Neuronal stem cell (in vitro differentiated cells): ENCODE measurements at regions not wholly inside any gene's neighbourhood (a gene's known extent, or its start where the extent isn't known, plus 50 kb on each side); places are given as distances from the start of the nearest gene placed in this dataset.

Source experiments
- DNase-seq: peaks from one replicate; pipeline ENCODE4 v3.0.0-alpha.2; 2013; ENCODE audit warnings: low spot score
- H2AFZ ChIP-seq: one replicate; pipeline ENCODE4 v1.6.1; 2013; ENCODE audit warnings: mild to moderate bottlenecking, low read length, inconsistent platforms
- H2AK5ac ChIP-seq: 2 replicates; pipeline ENCODE4 v1.6.1; 2013; ENCODE audit warnings: low read depth, mild to moderate bottlenecking, inconsistent platforms, low read length, moderate library complexity, mixed read lengths
- H2BK120ac ChIP-seq: 2 replicates; pipeline ENCODE4 v1.6.1; 2013; ENCODE audit warnings: low read depth, mild to moderate bottlenecking, inconsistent platforms, low read length, moderate library complexity, mixed read lengths
- H2BK12ac ChIP-seq: one replicate; pipeline ENCODE4 v1.6.1; 2013; ENCODE audit warnings: low read length, inconsistent platforms
- H2BK15ac ChIP-seq: 2 replicates; pipeline ENCODE4 v1.6.1; 2013; ENCODE audit warnings: mild to moderate bottlenecking, low read length, inconsistent platforms, mixed read lengths
- H2BK5ac ChIP-seq: one replicate; pipeline ENCODE4 v1.6.1; 2013; ENCODE audit warnings: inconsistent platforms, mild to moderate bottlenecking, low read length, moderate library complexity
- H3K14ac ChIP-seq: one replicate; pipeline ENCODE4 v1.6.1; 2013; ENCODE audit warnings: low read length, inconsistent platforms
- H3K18ac ChIP-seq: 2 replicates; pipeline ENCODE4 v1.6.1; 2013; ENCODE audit warnings: low read length, inconsistent platforms
- H3K23ac ChIP-seq: 2 replicates; pipeline ENCODE4 v1.6.1; 2013; ENCODE audit warnings: low read depth, mild to moderate bottlenecking, mixed read lengths, low read length, inconsistent platforms; ENCODE audit not compliant: poor library complexity
- H3K27ac ChIP-seq: replicated peaks from 3 replicates; pipeline ENCODE4 v1.5.1; 2013; ENCODE audit warnings: low read length, inconsistent platforms
- H3K27me3 ChIP-seq, 3 experiments: 2 replicates each; pipeline ENCODE4 v1.6.1; 2013; ENCODE audit warnings: low read length in 3 of 3, mild to moderate bottlenecking in 2 of 3, inconsistent platforms in 1 of 3, low read depth in 1 of 3, mixed read lengths in 1 of 3, moderate library complexity in 1 of 3; ENCODE audit not compliant: control insufficient read depth in 3 of 3, insufficient read depth in 3 of 3
- H3K36me3 ChIP-seq, 2 donors: replicated peaks in 1 of 2; 2 replicates each; pipeline ENCODE4 v1.6.1; 2013; ENCODE audit warnings: low read length in 2 of 2; ENCODE audit not compliant: control insufficient read depth in 2 of 2, insufficient read depth in 2 of 2
- H3K4ac ChIP-seq: 2 replicates; pipeline ENCODE4 v1.6.1; 2013; ENCODE audit warnings: inconsistent platforms, mild to moderate bottlenecking, low read length, moderate library complexity
- H3K4me1 ChIP-seq, 2 donors: 1 replicate in 1 of 2; 2 replicates in 1 of 2; pipeline ENCODE4 v1.6.1; 2013; ENCODE audit warnings: low read length in 2 of 2, low read depth in 1 of 2; ENCODE audit not compliant: control insufficient read depth in 2 of 2, insufficient read depth in 1 of 2
- H3K4me2 ChIP-seq: one replicate; pipeline ENCODE4 v1.6.1; 2013; ENCODE audit warnings: mild to moderate bottlenecking, low read length, inconsistent platforms; ENCODE audit not compliant: insufficient read depth, poor library complexity, severe bottlenecking
- H3K4me3 ChIP-seq, 2 donors: 2 replicates each; pipeline ENCODE4 v1.5.1; 2013; ENCODE audit warnings: low read length in 2 of 2, mild to moderate bottlenecking in 2 of 2, inconsistent platforms in 1 of 2, moderate library complexity in 1 of 2
- H3K79me1 ChIP-seq: one replicate; pipeline ENCODE4 v1.6.1; 2013; ENCODE audit warnings: low read depth, mild to moderate bottlenecking, inconsistent platforms, low read length, moderate library complexity
- H3K9ac ChIP-seq: one replicate; pipeline ENCODE4 v1.6.1; 2013; ENCODE audit warnings: mild to moderate bottlenecking, low read depth, low read length, inconsistent platforms; ENCODE audit not compliant: poor library complexity
- H3K9me3 ChIP-seq, 2 donors: replicated peaks in 1 of 2; 2 replicates each; pipeline versions ENCODE3 to v1.6.1; 2013; ENCODE audit warnings: low read length in 2 of 2, mild to moderate bottlenecking in 2 of 2, inconsistent platforms in 1 of 2, low read depth in 1 of 2, mixed read lengths in 1 of 2, moderate library complexity in 1 of 2; ENCODE audit not compliant: control insufficient read depth in 2 of 2, insufficient read depth in 1 of 2
- H4K8ac ChIP-seq: one replicate; pipeline ENCODE4 v1.6.1; 2013; ENCODE audit warnings: low read depth, mild to moderate bottlenecking, inconsistent platforms, low read length, moderate library complexity
- H4K91ac ChIP-seq: one replicate; pipeline ENCODE4 v1.6.1; 2013; ENCODE audit warnings: low read length, low read depth, mild to moderate bottlenecking, inconsistent platforms; ENCODE audit not compliant: poor library complexity
- WGBS, 2 donors: extraction: QIAGEN DNeasy Blood & Tissue Kit; methylation state at CpG; one replicate each; pipeline ENCODE4 v1.1.7; 2013; ENCODE audit warnings: missing lambda C conversion rate in 2 of 2, mixed read lengths in 1 of 2; ENCODE audit not compliant: insufficient read length in 2 of 2, insufficient replicate concordance in 1 of 2; ENCODE audit errors: extremely low coverage in 2 of 2; 5-methylcytosine and 5-hydroxymethylcytosine counted together

DNA sequence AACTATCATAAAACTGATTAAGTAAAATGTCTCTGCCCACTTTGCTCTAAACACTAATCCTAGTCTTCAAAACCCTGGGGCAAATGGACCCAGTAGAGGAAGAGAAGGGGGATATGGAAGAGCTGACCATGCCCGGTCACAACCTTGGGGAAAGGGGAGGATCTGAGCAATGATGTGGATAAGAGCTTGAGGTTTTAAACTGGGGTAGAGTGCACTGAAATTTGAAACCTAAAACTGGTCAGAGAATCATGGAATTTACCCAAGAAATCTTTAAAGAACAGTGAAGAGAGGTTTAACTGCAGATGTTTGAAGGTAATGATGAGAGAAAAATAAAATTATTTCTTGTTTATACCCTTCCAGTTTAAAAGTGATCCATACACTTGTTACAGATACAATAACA, 110.8 kb downstream of the MRPS30 start:
- Histone ChIP-seq H2BK12ac (no peak overlapping the region), H3K4me1 (no peaks in the 10 kb centered on the region), H2AK5ac (no peak overlapping the region), H3K4me3 (no peak overlapping the region), H3K23ac (no peak overlapping the region), H3K27ac (no peak overlapping the region), H4K8ac (no peak overlapping the region), H3K9ac (no peak overlapping the region), H2BK120ac (no peak overlapping the region), H2AFZ (no peak overlapping the region), H3K9me3 (no peaks in the 10 kb centered on the region), H3K4ac (no peak overlapping the region), H4K91ac (no peak overlapping the region), H3K27me3 (no peaks in the 10 kb centered on the region), H3K36me3 (no peaks in the 10 kb centered on the region), H2BK5ac (no peak overlapping the region), H3K14ac (no peak overlapping the region), H3K4me2 (no peak overlapping the region), H3K79me1 (no peaks in the 10 kb centered on the region), H2BK15ac (no peak overlapping the region), H3K18ac (no peak overlapping the region)
- no peak for DNase-seq
- no CpG with 5 or more reads among the region's 1 CpG for WGBS, 2 donors

DNA sequence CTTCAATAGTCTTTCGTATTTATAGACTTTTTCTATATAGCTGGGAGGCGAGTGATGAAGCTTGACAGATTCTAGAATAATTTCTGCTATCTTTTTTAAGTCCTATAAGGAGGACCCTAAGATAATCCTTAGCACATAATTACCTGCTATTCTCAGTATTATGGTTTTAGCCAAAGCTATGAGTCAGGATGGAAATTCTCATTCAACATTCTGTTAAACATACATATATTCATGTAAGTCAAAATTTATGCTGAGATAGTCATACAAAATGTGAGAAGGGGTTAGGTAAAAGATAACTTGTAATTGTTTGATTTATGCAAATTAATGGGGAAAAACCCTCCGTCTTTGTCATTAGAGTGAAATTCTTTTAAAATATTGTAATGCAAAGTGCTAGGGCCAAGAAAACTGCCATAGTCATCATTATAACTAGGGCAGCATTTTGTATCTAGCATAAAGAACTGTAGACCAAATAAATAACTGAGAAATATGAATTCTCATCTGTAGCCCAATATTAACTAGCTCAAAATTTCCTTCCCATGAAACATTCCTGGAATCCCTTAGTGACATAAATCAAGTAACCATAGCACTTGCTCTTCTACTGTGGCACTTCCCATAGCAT, 118.5 kb downstream of the MRPS30 start:
- Histone ChIP-seq H4K8ac (no peak overlapping the region), H3K14ac (no peak overlapping the region), H3K23ac (no peak overlapping the region), H3K27ac (no peak overlapping the region), H2BK15ac (no peak overlapping the region), H2BK120ac (no peak overlapping the region), H2AK5ac (no peak overlapping the region), H3K79me1 (no peaks in the 10 kb centered on the region), H3K27me3 (no peaks in the 10 kb centered on the region), H3K18ac (no peak overlapping the region), H2AFZ (no peak overlapping the region), H3K4me2 (no peak overlapping the region), H3K9me3 (no peaks in the 10 kb centered on the region), H2BK5ac (no peak overlapping the region), H3K4me1 (no peaks in the 10 kb centered on the region), H4K91ac (no peak overlapping the region), H3K9ac (no peak overlapping the region), H3K4me3 (no peak overlapping the region), H3K36me3 (no peaks in the 10 kb centered on the region), H2BK12ac (no peak overlapping the region), H3K4ac (no peak overlapping the region)
- WGBS, 2 donors: no CpG with 5 or more reads among the region's 3 CpGs
- no peak for DNase-seq

DNA sequence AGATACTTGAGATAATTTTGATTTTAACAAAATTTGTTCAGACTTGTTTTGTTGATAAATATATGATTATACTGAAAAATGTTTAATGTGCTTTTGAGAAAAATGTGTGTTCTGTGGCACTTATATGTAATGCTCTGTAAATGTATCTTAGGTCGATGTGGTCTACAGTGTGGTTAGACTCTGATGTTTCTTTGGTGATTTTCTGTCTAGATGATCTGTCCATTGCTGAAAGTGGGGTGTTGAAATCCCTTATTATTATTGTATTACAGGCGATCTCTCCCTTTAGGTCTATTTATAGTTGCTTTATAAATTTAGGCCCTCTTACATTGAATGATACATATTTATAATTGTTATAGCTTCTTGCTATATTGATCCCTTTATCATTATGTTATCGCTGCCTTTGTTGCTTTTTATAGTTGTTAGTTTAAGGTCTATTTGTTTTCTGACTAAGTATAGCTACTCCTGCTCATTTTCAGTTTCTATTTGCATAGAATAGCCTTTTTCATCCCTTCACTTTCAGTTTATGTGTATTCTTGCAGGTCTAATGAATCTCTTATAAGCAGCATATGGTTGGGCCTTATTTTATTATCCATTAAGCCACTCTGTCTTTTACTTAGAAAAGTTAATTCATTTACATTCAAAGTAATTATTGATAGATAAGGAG, 124.3 kb downstream of the MRPS30 start:
- Histone ChIP-seq H4K8ac (no peak overlapping the region), H3K4ac (no peak overlapping the region), H3K27ac (no peak overlapping the region), H3K4me2 (no peak overlapping the region), H2BK15ac (no peak overlapping the region), H3K4me1 (no peaks in the 10 kb centered on the region), H2AK5ac (no peak overlapping the region), H3K14ac (no peak overlapping the region), H3K79me1 (no peaks in the 10 kb centered on the region), H4K91ac (no peak overlapping the region), H2BK12ac (no peak overlapping the region), H2BK5ac (no peak overlapping the region), H3K27me3 (no peaks in the 10 kb centered on the region), H3K9ac (no peak overlapping the region), H2BK120ac (no peak overlapping the region), H3K9me3 (no peaks in the 10 kb centered on the region), H2AFZ (no peak overlapping the region), H3K4me3 (no peak overlapping the region), H3K23ac (no peak overlapping the region), H3K36me3 (no peaks in the 10 kb centered on the region), H3K18ac (no peak overlapping the region)
- no peak for DNase-seq
- no CpG with 5 or more reads among the region's 3 CpGs for WGBS, 2 donors

DNA sequence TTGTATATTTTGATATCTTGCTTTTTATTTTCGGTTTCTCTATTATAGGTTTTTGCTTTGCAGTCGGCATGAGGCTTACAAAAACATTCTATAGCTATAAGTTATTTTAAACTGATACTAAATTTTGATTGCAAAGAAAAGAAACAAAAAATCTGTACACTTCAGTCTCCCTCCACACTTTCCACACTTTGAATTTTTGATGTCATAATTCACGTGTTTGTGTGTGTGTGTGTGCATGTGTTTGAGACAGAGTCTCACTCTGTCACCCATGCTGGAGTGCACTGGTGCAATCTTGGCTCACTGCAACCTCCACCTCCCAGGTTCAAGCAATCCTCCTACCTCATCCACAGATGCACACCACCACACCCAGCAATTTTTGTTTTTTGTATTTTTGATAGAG, 124.9 kb downstream of the MRPS30 start:
- no peak overlapping the region for H3K14ac ChIP-seq
- no peak overlapping the region for H4K91ac ChIP-seq
- no peaks in the 10 kb centered on the region for H3K79me1 ChIP-seq
- no peak overlapping the region for H4K8ac ChIP-seq
- no peak overlapping the region for H3K23ac ChIP-seq
- no peak overlapping the region for H3K4ac ChIP-seq
- H3K9ac ChIP-seq: no peak overlapping the region
- H2BK120ac ChIP-seq: no peak overlapping the region
- H3K4me2 ChIP-seq: no peak overlapping the region
- no peak overlapping the region for H3K4me3 ChIP-seq
- no peak overlapping the region for H3K27ac ChIP-seq
- no peaks in the 10 kb centered on the region for H3K27me3 ChIP-seq
- H2BK5ac ChIP-seq: no peak overlapping the region
- WGBS, 2 donors: no CpG with 5 or more reads among the region's 3 CpGs
- no peak overlapping the region for H2AK5ac ChIP-seq
- H3K4me1 ChIP-seq: no peaks in the 10 kb centered on the region
- H2BK15ac ChIP-seq: no peak overlapping the region
- no peaks in the 10 kb centered on the region for H3K36me3 ChIP-seq
- H2BK12ac ChIP-seq: no peak overlapping the region
- no peaks in the 10 kb centered on the region for H3K9me3 ChIP-seq
- H2AFZ ChIP-seq: no peak overlapping the region
- DNase-seq: no peak
- H3K18ac ChIP-seq: no peak overlapping the region
